ENCODE measurements at regions not wholly inside any gene's neighbourhood (a gene's known extent, or its start where the extent isn't known, plus 50 kb on each side); places are given as distances from the start of the nearest gene placed in this dataset.

DNA sequence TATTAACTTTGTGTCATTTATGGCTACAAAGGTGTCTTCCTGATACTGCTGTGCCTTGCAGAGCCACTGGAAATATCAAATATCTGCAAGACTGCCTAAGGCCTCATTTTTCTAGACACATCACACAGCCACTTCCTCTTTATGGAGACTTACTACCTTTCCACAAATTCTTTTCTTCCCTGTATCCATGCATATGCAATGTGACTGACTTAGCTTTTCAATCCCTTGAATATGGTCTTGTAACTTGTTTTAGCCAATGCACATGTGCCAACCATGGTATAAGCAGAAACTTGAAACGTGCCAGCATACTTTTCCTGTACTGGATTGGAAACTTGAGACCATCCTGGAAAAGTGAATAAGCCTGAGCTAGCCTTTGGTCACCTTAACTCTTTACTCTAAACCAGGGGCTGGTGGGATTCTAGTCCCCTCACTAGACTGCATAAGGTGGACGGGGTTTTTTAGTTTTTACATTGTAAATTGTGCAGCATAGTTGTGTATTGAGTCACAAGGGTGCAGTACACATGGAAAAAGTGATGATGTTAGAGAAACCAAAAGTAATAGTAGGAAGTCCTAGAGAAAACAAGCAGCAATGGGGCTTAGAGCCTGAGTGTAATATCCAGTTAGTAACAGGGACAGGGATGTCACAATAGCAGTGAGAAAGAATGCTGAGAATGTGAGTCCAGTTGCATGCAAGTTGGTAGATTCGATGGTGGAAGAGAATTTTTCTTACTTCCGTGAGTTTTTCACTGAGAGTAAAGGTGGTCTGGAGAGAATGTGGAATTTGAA, 879.5 kb downstream of the SORCS1 start:
- TF ChIP-seq, protein P1, sequence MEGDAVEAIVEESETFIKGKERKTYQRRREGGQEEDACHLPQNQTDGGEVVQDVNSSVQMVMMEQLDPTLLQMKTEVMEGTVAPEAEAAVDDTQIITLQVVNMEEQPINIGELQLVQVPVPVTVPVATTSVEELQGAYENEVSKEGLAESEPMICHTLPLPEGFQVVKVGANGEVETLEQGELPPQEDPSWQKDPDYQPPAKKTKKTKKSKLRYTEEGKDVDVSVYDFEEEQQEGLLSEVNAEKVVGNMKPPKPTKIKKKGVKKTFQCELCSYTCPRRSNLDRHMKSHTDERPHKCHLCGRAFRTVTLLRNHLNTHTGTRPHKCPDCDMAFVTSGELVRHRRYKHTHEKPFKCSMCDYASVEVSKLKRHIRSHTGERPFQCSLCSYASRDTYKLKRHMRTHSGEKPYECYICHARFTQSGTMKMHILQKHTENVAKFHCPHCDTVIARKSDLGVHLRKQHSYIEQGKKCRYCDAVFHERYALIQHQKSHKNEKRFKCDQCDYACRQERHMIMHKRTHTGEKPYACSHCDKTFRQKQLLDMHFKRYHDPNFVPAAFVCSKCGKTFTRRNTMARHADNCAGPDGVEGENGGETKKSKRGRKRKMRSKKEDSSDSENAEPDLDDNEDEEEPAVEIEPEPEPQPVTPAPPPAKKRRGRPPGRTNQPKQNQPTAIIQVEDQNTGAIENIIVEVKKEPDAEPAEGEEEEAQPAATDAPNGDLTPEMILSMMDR (IDR thresholded peaks at IDR 0.05 in 8 of 11, conservative IDR thresholded peaks at IDR 0.05 in 3 of 11): no peak
- TF ChIP-seq POLR2AphosphoS5 (IDR thresholded peaks at IDR 0.05) (no peak), POLR2A (IDR thresholded peaks at IDR 0.05) (no peak)

Data from spleen (tissue), 7 donors.